ENCODE measurements at regions not wholly inside any gene's neighbourhood (a gene's known extent, or its start where the extent isn't known, plus 50 kb on each side); places are given as distances from the start of the nearest gene placed in this dataset.

DNA sequence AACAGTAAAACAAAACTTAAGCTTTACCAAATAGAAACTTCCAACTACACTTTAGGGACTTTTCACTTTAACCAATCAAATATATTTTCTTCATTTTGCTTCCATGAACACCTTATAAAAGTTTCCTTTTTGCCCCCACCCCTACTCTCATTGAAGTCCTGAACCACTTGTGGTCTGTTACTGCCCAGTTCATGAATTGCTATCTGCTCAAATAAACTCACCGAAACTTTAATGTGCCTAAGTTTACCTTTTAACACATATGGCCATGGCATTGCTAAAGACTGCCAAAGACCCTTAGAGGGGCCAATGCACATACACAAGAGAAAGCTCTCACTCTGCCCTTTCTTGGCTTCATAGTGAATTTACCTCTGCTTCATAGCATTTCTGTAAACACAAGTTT, 195.3 kb downstream of the RND3 start (continued):
- TF ChIP-seq RREB1 (CRISPR knock-in tag; IDR thresholded peaks at IDR 0.05) (no peak), ZNF445 (CRISPR knock-in tag; IDR thresholded peaks at IDR 0.05; ENCODE audit: low read depth) (no peak), NBN (IDR thresholded peaks at IDR 0.05; ENCODE audit: low read depth) (no peak), IRF1 (CRISPR knock-in tag; IDR thresholded peaks at IDR 0.05; ENCODE audit: borderline replicate concordance) (no peak)

All from K562 (cell line).